ENCODE measurements at regions not wholly inside any gene's neighbourhood (a gene's known extent, or its start where the extent isn't known, plus 50 kb on each side); places are given as distances from the start of the nearest gene placed in this dataset.

GRCh38 chr9:13744261-13744901, 464.9 kb upstream of the MPDZ start:
- no peaks in the 10 kb centered on the region for H3K79me2 ChIP-seq (replicated peaks; ENCODE audit: insufficient read depth)
- no peak overlapping the region for H3K27ac ChIP-seq (ENCODE audit: low read depth)
- H3K36me3 ChIP-seq (ENCODE audit: insufficient read depth), result no peaks in the 10 kb centered on the region
- no peak overlapping the region for H3K4me2 ChIP-seq
- TF ChIP-seq CREB1 (CRISPR knock-in tag; IDR thresholded peaks at IDR 0.05; ENCODE audit: low read depth), result no peak
- no peak for TF ChIP-seq EZH2phosphoT487 (IDR thresholded peaks at IDR 0.05; ENCODE audit: unreplicated experiment)
- no peak for TF ChIP-seq ZNF331 (CRISPR knock-in tag; IDR thresholded peaks at IDR 0.05; ENCODE audit: low read depth)
- TF ChIP-seq, protein P1, sequence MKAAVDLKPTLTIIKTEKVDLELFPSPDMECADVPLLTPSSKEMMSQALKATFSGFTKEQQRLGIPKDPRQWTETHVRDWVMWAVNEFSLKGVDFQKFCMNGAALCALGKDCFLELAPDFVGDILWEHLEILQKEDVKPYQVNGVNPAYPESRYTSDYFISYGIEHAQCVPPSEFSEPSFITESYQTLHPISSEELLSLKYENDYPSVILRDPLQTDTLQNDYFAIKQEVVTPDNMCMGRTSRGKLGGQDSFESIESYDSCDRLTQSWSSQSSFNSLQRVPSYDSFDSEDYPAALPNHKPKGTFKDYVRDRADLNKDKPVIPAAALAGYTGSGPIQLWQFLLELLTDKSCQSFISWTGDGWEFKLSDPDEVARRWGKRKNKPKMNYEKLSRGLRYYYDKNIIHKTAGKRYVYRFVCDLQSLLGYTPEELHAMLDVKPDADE (IDR thresholded peaks at IDR 0.05), result no peak
- TF ChIP-seq EZH2 (IDR thresholded peaks at IDR 0.05; ENCODE audit: low read depth, unreplicated experiment), result no peak
- no peak for TF ChIP-seq NANOG (IDR thresholded peaks at IDR 0.05; ENCODE audit: borderline replicate concordance)
- Mint-ChIP-seq H3K36me3 (ENCODE audit: low read depth) (no peaks in the 10 kb centered on the region), H3K27ac (no peak overlapping the region), H3K27me3 (ENCODE audit: insufficient read depth, low read depth, poor library complexity) (peaks cover 3% of the 10 kb centered on the region), H3K4me3 (no peak overlapping the region), H3K4me1 (no peaks in the 10 kb centered on the region), H3K9me3 (no peaks in the 10 kb centered on the region)
- H3K27me3 ChIP-seq (ENCODE audit: insufficient read depth), result no peaks in the 10 kb centered on the region
- no peaks in the 10 kb centered on the region for H3F3A ChIP-seq (replicated peaks; ENCODE audit: low read depth)
- H4K20me1 ChIP-seq (replicated peaks; ENCODE audit: insufficient read depth), result no peaks in the 10 kb centered on the region
- no peaks in the 10 kb centered on the region for H3K4me1 ChIP-seq (ENCODE audit: insufficient read depth)
- no peak overlapping the region for H3K4me3 ChIP-seq
- DNase-seq (ENCODE audit: low spot score), result no peak
- H3K9me2 ChIP-seq (ENCODE audit: insufficient read depth), result 0 out of 2 replicates have a peak, but pooled peaks cover 2% of the 10 kb centered on the region
- ATAC-seq, result no peak
- H2AFZ ChIP-seq, result peak overlapping the region; percentile 76; the same call in 1 of the 2 replicates

- no peaks in the 10 kb centered on the region for H3K27me3 Mint-ChIP-seq (ENCODE audit: insufficient read depth, low read depth, poor library complexity)
- no peaks in the 10 kb centered on the region for H3K9me3 Mint-ChIP-seq
- no peaks in the 10 kb centered on the region for H3K4me1 Mint-ChIP-seq
Observed at GRCh38 chr9:13737885-13738284, 458.4 kb upstream of the MPDZ start.

GRCh38 chr9:13735181-13735580, 455.7 kb upstream of the MPDZ start:
- Histone ChIP-seq H3K27me3 (ENCODE audit: insufficient read depth) (no peaks in the 10 kb centered on the region), H3K9me2 (ENCODE audit: insufficient read depth) (peaks cover 8% of the 10 kb centered on the region; the same call in 1 of the 2 replicates), H3F3A (replicated peaks; ENCODE audit: low read depth) (no peaks in the 10 kb centered on the region), H3K36me3 (ENCODE audit: insufficient read depth) (no peaks in the 10 kb centered on the region), H3K4me3 (no peak overlapping the region), H3K27ac (ENCODE audit: low read depth) (no peak overlapping the region), H3K4me1 (ENCODE audit: insufficient read depth) (no peaks in the 10 kb centered on the region), H3K4me2 (no peak overlapping the region), H4K20me1 (replicated peaks; ENCODE audit: insufficient read depth) (no peaks in the 10 kb centered on the region), H3K79me2 (replicated peaks; ENCODE audit: insufficient read depth) (no peaks in the 10 kb centered on the region), H2AFZ (no peak overlapping the region)
- Mint-ChIP-seq H3K4me1 (no peaks in the 10 kb centered on the region), H3K27me3 (ENCODE audit: insufficient read depth, low read depth, poor library complexity) (peaks cover 2% of the 10 kb centered on the region), H3K4me3 (no peak overlapping the region), H3K27ac (no peak overlapping the region), H3K9me3 (no peaks in the 10 kb centered on the region), H3K36me3 (ENCODE audit: low read depth) (no peaks in the 10 kb centered on the region)
- ATAC-seq (no peak), DNase-seq (ENCODE audit: low spot score) (no peak)
- TF ChIP-seq JUNB (IDR thresholded peaks at IDR 0.05; ENCODE audit: unreplicated experiment), result no peak
- no peak for TF ChIP-seq ZNF114 (CRISPR knock-in tag; IDR thresholded peaks at IDR 0.05)
- no peak for TF ChIP-seq STAT1 (IDR thresholded peaks at IDR 0.05; ENCODE audit: unreplicated experiment)
- TF ChIP-seq ZNF331 (CRISPR knock-in tag; IDR thresholded peaks at IDR 0.05; ENCODE audit: low read depth), result no peak
- TF ChIP-seq EZH2phosphoT487 (IDR thresholded peaks at IDR 0.05; ENCODE audit: unreplicated experiment), result no peak
- TF ChIP-seq EZH2 (IDR thresholded peaks at IDR 0.05; ENCODE audit: low read depth, unreplicated experiment), result no peak

More at GRCh38 chr9:13737885-13738284, 458.4 kb upstream of the MPDZ start:
- no peak for DNase-seq (ENCODE audit: low spot score)
- no peaks in the 10 kb centered on the region for H3K36me3 ChIP-seq (ENCODE audit: insufficient read depth)
- TF ChIP-seq EZH2phosphoT487 (IDR thresholded peaks at IDR 0.05; ENCODE audit: unreplicated experiment), result no peak
- TF ChIP-seq ZNF331 (CRISPR knock-in tag; IDR thresholded peaks at IDR 0.05; ENCODE audit: low read depth), result no peak
- no peak for TF ChIP-seq ZNF114 (CRISPR knock-in tag; IDR thresholded peaks at IDR 0.05)
- H3K4me3 ChIP-seq, result no peak overlapping the region
- no peak overlapping the region for H3K4me2 ChIP-seq
- no peaks in the 10 kb centered on the region for H3K79me2 ChIP-seq (replicated peaks; ENCODE audit: insufficient read depth)
- no peaks in the 10 kb centered on the region for H3K4me1 ChIP-seq (ENCODE audit: insufficient read depth)
- no peaks in the 10 kb centered on the region for H4K20me1 ChIP-seq (replicated peaks; ENCODE audit: insufficient read depth)
- no peak for ATAC-seq
- no peak overlapping the region for H3K27ac ChIP-seq (ENCODE audit: low read depth)
- no peaks in the 10 kb centered on the region for H3F3A ChIP-seq (replicated peaks; ENCODE audit: low read depth)
- peaks cover 8% of the 10 kb centered on the region; the same call in 1 of the 2 replicates for H3K9me2 ChIP-seq (ENCODE audit: insufficient read depth)
- Mint-ChIP-seq H3K4me3 (no peak overlapping the region), H3K27ac (no peak overlapping the region), H3K36me3 (ENCODE audit: low read depth) (no peaks in the 10 kb centered on the region)
- H3K27me3 ChIP-seq (ENCODE audit: insufficient read depth), result no peaks in the 10 kb centered on the region
- H2AFZ ChIP-seq, result no peak overlapping the region

Measured in GM23338 (cell line).